Cardiac fibroblast (primary cell): ENCODE measurements at regions not wholly inside any gene's neighbourhood (a gene's known extent, or its start where the extent isn't known, plus 50 kb on each side); places are given as distances from the start of the nearest gene placed in this dataset.

Source experiments
- DNase-seq, 2 donors: peaks; one replicate each; pipeline versions ENCODE4 v3.0.0 to v3.0.0-alpha.2; 2010; ENCODE audit warnings: low read depth in 2 of 2
- H3K4me3 ChIP-seq, 2 donors: replicated peaks in 1 of 2; 1 replicate in 1 of 2; 2 replicates in 1 of 2; pipeline ENCODE4 v1.5.1; 2011; ENCODE audit warnings: low read depth in 2 of 2, low read length in 2 of 2, mild to moderate bottlenecking in 2 of 2, moderate library complexity in 1 of 2
- TF ChIP-seq, protein P1 (sequence below): IDR thresholded peaks from one replicate; pipeline ENCODE4 v1.5.1; 2011; ENCODE audit warnings: low read depth, mild to moderate bottlenecking, low read length, inconsistent platforms

DNA sequence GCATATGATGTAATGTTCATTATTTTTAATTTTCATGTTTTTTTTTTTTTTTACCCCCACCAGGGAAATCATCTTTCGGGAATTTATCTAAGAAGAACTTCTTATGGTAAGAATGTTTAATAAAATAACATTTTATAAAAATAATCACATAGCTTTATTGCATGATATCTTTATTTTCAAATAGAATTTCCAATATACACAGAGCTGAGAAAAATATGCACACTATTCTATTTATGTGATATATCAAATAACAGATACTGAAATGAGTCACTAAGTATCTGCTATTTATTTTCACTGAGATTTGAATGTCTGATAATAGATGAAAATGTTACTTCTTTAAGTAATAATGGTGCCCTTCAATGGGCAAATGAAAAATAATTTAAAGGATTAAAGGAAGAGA, 1217.3 kb downstream of the MAT2B start:
- DNase-seq = no peak
- H3K4me3 ChIP-seq = no peak overlapping the region
- TF ChIP-seq, protein P1, sequence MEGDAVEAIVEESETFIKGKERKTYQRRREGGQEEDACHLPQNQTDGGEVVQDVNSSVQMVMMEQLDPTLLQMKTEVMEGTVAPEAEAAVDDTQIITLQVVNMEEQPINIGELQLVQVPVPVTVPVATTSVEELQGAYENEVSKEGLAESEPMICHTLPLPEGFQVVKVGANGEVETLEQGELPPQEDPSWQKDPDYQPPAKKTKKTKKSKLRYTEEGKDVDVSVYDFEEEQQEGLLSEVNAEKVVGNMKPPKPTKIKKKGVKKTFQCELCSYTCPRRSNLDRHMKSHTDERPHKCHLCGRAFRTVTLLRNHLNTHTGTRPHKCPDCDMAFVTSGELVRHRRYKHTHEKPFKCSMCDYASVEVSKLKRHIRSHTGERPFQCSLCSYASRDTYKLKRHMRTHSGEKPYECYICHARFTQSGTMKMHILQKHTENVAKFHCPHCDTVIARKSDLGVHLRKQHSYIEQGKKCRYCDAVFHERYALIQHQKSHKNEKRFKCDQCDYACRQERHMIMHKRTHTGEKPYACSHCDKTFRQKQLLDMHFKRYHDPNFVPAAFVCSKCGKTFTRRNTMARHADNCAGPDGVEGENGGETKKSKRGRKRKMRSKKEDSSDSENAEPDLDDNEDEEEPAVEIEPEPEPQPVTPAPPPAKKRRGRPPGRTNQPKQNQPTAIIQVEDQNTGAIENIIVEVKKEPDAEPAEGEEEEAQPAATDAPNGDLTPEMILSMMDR = no peak

DNA sequence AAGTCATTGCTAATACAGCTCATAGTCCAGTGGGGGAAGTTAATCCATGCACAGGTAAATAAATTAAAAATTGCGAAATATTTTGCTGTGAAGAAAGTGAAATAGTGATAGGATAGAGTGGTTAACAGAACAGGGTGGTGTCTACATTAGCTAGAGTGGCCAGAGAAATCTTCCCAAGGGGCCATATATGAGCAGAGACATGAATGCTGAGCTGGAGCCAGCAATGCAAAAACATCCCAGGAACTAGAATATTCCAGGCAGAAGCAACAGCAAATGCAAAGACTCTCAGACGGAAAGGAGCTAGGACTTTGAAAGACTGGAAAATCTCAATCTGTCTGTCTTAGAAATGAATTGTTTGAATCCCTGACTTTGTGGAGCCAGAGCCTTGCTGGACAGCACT, 1221.6 kb downstream of the MAT2B start:
- no peak overlapping the region for H3K4me3 ChIP-seq
- DNase-seq = no peak
- TF ChIP-seq, protein P1 = no peak

DNA sequence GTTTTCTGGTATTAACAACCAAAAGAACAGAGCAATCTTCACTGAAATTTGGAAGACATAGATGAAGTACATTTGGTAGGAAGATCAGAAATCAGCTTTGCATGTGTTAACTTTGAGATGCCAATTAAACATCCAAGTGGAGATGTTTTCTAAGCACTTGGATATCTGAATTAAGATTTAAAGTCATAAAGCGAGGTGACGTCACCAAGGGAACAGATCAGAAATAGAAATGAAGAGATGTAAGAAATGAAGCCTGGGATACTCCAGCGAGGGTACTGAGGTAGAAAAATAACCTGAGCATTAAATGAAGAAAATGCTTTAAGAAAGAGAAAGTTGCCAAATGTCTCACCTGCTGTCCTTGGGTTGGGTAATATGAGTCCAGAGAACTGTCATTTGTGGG, 1223.3 kb downstream of the MAT2B start:
- H3K4me3 ChIP-seq = no peak overlapping the region
- TF ChIP-seq, protein P1 = no peak
- DNase-seq = no peak

DNA sequence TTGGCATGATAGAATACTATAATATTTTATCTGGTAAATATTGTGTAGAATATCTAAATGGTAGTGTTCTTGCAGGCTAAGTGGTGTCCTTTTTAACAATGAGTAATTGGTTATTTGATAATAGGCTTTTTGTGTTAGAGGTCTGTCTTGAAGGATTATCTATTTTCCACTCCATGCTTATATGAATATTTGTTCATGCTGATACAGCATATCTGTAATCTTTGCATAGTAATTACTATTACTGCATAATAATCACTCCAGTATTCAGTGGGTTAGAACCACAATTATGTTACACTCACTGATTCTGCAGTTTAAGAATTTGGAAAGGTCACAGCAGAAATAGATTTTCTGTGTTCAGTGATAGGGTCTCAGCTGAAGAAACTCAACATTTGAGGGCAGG, 1229.9 kb downstream of the MAT2B start:
- no peak overlapping the region for H3K4me3 ChIP-seq
- TF ChIP-seq, protein P1 = no peak
- no peak for DNase-seq

DNA sequence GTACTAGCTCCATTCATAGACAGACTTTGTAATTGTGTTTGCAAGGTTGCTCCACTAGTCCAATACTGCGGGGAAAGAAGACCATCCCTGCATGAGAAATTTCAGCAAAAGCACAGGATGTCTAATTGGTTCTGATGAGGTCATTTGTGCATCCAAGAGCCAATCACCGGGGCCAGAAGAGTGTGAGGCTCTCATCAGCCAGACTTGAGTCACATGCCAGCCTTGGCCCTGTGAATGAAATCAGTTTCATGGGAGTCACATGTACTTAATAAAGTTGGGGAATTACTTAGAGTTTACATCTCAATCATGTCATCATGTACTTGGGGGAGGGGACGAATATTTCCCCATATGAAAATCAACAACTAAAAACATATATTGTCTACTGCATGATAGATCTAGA, 1236.0 kb downstream of the MAT2B start:
- DNase-seq = no peak
- H3K4me3 ChIP-seq = no peak overlapping the region
- TF ChIP-seq, protein P1 = no peak

DNA sequence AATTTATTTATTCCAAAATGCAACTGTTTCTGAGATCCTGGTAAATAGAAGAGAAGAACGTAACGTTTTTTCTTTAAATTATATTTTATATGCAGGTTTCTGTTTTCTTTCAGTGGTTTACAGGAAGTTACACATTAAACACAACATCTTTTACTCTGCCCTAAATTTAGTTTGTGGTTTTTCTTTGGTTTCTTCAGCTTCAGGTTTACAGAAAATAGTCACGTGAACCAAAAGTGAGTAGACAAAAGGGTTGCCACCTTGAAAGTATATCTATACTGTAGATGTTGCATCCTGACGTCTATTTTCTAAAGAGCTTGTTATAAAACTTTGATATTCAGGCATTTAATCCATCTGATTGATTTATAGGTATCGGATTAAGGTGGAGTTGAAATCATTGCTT, 1236.6 kb downstream of the MAT2B start:
- TF ChIP-seq, protein P1 = no peak
- no peak overlapping the region for H3K4me3 ChIP-seq
- no peak for DNase-seq

DNA sequence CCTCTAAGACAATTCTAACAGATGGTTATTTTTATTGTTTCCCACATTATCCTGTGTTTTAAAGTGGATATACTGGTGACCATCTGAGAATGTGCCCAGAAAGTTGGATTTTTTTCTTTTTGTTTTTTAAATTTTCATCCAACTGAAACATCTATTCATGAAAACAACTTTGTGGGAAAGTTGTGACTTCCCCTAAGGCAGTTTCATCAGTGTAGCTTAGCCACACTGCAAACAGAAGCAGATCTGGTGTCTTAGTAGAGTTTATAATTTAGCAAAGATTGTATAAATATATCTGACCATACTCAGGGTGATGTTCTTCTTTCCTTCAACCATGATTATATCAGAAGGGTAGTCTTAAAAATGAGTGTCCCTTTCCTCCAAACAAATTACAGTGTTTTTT, 1241.3 kb downstream of the MAT2B start:
- no peak overlapping the region for H3K4me3 ChIP-seq
- DNase-seq = no peak
- TF ChIP-seq, protein P1 = no peak
